ENCODE measurements at regions not wholly inside any gene's neighbourhood (a gene's known extent, or its start where the extent isn't known, plus 50 kb on each side); places are given as distances from the start of the nearest gene placed in this dataset.
"Not testable (repeated sequence)": the region's sequence is repeated elsewhere in the genome, so short reads cannot be mapped to it uniquely, and the experiment has no call there.

DNA sequence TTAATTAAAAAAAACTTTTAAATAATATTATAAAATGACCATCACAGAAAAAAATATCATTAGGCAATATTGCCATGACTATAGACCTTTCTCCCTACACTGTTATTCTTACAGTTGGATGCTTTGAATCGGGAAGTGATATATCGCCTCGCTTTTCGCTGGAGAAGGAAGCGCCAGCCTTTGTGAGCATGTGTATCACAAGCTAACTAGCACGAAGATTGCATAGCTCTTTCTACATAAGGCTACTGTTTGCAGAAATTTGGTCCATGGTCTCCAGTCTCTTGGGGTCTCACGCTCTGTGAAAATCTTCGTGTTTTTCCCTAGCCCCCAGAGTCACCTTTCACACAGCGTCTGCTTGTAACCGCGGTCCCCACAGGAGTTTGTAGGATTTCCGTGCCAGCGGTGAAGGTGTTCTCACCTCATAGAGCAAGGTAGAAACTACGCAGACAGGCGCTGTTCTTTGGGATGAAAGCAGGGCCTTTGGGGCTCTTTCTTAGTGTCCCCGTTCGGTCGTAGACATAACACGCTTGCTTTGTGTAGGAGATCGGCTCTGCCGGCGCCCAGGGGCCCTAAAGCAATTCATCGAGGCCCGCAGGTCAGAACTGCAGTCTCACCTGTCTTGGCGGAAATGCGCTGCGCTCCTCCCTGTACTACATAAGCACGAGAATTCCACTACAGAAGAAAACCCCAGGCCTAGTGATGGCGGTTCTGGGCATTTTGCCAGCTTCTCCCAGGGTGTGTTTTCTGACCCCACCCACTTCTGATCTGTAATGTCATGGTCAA, 214.5 kb upstream of the NOTCH2NLA start:
- H3K4me3 ChIP-seq, result peak overlapping the region in 1 of 2 donors; percentile 38

DNA sequence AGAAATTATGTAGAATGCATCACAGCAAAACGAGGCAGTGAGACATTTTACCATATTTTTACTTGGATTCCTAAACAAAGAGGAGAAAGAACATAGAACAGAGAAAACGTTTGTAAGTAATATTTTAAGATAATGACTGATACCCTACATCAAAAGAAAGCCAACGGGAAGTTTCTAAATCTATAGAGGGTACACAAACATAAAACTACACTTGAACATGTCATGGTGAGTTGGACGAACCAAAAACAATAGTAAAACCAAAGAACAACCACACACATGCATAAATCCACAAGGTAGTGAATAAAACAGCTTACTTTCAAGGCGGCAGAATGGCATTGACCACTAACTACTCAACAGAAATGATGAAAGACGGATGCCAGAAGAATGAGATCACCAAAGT, 209.7 kb upstream of the NOTCH2NLA start:
- intact Hi-C loops (cut with DNase I); H3K4me3 ChIP-seq; DNase-seq (ENCODE audit: extremely low spot score in 2 of 2); H3K27ac ChIP-seq; H3K4me1 ChIP-seq; H3K27me3 ChIP-seq; H3K36me3 ChIP-seq; H3K9me3 ChIP-seq: not testable (repeated sequence)

More for the DNA sequence above, 214.5 kb upstream of the NOTCH2NLA start:
- H3K27me3 ChIP-seq; H3K27ac ChIP-seq; intact Hi-C loops (cut with DNase I); H3K9me3 ChIP-seq; H3K4me1 ChIP-seq; DNase-seq (ENCODE audit: extremely low spot score in 2 of 2); H3K36me3 ChIP-seq: not testable (repeated sequence)

DNA sequence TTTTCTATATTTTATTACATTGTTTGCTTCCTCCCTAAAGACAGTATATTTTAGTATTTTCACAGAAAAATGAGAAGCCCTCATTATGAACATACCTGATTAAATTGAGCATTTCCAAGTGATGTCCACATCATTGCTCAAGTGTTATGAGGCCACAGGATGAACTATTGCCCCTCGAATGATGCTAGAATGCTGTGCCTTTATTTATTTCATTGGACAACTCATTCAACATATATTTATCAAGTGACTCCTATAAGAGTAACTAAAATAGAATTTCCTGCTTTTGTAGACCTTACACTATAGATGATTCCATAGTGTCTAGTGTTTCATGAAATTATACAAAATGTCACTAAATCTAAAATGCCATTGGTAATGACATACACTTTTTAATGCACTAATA, 187.8 kb upstream of the NOTCH2NLA start:
- H3K27ac ChIP-seq; H3K27me3 ChIP-seq; H3K4me3 ChIP-seq; H3K4me1 ChIP-seq; DNase-seq (ENCODE audit: extremely low spot score in 2 of 2); H3K36me3 ChIP-seq; intact Hi-C loops (cut with DNase I); H3K9me3 ChIP-seq: not testable (repeated sequence)

DNA sequence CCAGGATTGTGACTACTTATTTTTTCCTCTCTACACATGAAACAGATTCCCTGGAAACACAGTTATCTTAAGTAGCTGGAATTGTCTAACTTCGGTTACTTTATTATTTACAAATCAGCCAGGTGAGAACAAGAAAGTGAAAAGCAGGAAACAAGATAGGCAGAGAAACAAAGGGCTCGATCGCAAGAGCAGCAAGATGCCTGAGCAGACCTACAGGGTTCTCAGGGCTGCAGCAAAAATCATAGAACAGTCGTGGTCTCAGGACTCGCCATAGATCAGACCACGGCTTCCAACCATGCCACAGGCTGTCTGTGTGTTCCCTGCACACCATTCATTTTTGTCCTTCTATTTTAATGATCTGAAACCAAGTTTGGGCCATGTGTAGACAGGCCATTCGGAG, 186.2 kb upstream of the NOTCH2NLA start:
- H3K9me3 ChIP-seq; H3K27me3 ChIP-seq; intact Hi-C loops (cut with DNase I): not testable (repeated sequence)

DNA sequence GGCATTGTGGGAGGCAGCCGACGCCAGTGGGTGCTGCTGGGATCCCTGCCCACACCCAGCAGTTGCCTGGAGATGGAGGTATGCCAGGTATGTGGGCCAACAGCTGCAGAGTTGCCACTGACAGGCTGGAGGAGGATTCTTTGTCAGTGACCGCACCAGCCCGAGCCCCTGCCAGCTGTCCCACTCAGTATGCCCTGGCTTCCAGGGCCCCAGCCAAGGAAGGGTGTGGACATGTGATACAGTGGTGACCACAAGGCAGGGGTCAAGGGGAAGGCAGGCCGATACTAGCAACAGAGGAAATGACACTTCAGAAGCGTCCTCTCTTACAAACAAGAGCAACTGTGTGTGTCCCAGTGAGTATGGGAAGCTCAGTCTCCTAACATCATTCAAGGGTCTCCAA, 185.1 kb upstream of the NOTCH2NLA start:
- H3K4me3 ChIP-seq; H3K36me3 ChIP-seq; H3K27ac ChIP-seq; intact Hi-C loops (cut with DNase I); H3K9me3 ChIP-seq; H3K27me3 ChIP-seq; H3K4me1 ChIP-seq; DNase-seq (ENCODE audit: extremely low spot score in 2 of 2): not testable (repeated sequence)

More for the DNA sequence above, 186.2 kb upstream of the NOTCH2NLA start:
- H3K4me1 ChIP-seq; H3K36me3 ChIP-seq; H3K4me3 ChIP-seq; H3K27ac ChIP-seq; DNase-seq (ENCODE audit: extremely low spot score in 2 of 2): not testable (repeated sequence)

DNA sequence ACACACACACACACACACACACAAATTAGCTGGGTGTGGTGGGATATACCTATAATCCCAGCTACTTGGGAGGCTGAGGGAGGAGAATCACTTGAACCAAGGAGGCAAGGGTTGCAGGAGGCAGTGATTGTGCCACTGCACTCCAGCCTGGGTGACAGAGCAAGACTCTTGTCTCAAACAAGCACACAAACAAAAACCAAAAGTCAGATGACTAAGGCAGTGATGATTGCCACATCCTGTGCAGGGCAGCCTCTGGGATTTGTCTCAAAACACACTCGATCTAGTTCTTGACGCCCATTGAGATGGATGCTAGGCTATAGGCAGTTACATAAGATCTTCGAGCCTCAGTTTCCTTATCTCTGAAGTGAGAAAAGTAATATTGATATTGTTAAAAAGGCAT, 183.1 kb upstream of the NOTCH2NLA start:
- H3K4me3 ChIP-seq; H3K27me3 ChIP-seq; intact Hi-C loops (cut with DNase I); H3K27ac ChIP-seq; H3K9me3 ChIP-seq; DNase-seq (ENCODE audit: extremely low spot score in 2 of 2); H3K4me1 ChIP-seq; H3K36me3 ChIP-seq: not testable (repeated sequence)

DNA sequence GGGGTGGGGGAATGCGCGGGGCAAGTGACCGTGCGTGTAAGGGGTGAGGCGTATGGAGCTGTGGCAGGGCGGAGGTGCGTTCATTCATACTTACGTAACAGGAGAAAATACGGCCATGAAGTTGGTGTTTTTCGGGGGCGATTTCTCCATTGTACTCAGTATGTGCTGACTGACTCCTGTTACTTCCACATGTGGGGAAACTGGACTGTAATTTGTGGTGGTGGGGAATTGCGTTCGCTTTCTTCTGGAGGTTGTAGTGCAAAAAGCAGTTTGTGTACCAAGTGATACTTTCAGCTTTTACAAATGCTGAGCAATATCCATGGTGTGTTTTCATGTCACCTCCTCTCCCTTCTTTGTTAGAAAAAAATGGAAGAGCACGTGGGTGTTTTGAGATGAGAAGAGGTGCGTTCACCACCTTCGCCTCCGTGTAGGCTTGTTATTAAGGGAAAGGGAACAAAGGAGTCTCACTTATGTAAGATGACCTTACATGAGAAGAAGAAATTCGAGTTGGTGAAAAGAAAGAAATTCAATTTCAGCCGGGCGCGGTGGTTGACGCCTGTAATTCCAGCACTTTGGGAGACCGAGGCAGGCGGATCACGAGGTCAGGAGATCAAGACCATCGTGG, 181.1 kb upstream of the NOTCH2NLA start:
- H3K27ac ChIP-seq; H3K27me3 ChIP-seq; DNase-seq (ENCODE audit: extremely low spot score in 2 of 2); H3K36me3 ChIP-seq; intact Hi-C loops (cut with DNase I); H3K4me1 ChIP-seq; H3K9me3 ChIP-seq: not testable (repeated sequence)
- H3K4me3 ChIP-seq, result peak overlapping the region in 1 of 2 donors; percentile 11

DNA sequence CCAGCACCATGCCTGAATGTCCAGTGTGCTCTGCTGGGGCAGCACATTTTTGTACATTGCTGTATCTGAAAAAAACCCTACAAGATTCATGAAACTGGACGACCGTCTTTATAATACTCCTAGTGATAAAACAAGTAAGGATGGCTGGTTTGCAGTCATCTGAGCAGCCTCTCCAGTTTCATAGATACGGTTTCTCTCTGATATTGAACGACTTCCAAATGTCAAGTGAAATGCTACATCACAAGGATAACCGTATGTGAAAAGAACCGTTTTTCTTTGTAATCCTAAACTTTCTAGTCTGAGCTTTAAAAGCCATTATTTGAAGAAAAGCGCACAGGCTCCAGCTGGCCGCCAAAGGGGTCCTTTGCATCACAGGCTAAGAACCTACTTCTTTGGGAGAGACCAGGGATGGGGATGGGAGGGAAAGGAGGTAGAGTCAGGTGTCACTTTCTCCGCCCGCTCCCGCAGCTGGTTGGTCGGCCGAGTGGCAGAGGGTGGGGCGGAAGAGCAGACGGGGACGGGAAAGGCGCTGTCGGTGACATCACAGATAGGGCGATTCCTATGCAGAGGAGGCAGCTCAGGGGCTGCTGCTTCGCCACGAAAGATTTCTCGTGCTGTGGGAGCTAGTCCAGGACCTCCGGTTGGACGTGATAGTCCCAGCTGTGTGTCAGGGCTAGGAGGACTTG, 180.4 kb upstream of the NOTCH2NLA start:
- intact Hi-C loops (cut with DNase I); H3K4me3 ChIP-seq: not testable (repeated sequence)

DNA sequence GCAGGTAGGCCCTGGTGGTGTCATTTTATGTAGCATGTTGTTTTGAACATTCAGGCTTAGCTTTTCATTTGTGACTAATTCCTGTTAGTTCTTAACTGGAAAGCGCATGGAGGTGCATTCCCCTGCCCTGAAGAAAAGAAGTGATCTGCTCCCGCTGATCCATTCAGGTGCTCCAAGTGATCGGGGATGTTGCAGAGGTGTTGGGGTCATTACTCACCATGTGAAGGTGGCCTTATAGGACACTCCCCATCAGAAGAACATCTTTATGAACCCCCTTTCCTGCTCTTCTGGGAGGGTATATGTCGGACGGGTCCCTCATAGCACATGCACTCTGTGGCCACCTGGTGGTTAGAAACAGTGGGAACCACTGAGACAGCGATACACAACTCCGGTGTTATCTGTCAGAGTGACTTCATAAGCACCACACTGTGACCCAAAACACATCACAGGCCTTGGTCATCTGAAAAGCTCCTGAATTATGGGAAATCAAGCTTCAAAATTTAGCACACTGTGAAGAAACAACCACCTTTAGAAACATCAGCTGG, 172.5 kb upstream of the NOTCH2NLA start:
- intact Hi-C loops (cut with DNase I); H3K27me3 ChIP-seq; H3K4me3 ChIP-seq; H3K4me1 ChIP-seq; H3K27ac ChIP-seq; H3K36me3 ChIP-seq; DNase-seq (ENCODE audit: extremely low spot score in 2 of 2); H3K9me3 ChIP-seq: not testable (repeated sequence)
- TF ChIP-seq, protein P1, sequence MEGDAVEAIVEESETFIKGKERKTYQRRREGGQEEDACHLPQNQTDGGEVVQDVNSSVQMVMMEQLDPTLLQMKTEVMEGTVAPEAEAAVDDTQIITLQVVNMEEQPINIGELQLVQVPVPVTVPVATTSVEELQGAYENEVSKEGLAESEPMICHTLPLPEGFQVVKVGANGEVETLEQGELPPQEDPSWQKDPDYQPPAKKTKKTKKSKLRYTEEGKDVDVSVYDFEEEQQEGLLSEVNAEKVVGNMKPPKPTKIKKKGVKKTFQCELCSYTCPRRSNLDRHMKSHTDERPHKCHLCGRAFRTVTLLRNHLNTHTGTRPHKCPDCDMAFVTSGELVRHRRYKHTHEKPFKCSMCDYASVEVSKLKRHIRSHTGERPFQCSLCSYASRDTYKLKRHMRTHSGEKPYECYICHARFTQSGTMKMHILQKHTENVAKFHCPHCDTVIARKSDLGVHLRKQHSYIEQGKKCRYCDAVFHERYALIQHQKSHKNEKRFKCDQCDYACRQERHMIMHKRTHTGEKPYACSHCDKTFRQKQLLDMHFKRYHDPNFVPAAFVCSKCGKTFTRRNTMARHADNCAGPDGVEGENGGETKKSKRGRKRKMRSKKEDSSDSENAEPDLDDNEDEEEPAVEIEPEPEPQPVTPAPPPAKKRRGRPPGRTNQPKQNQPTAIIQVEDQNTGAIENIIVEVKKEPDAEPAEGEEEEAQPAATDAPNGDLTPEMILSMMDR (IDR thresholded peaks at IDR 0.05), result peak in 2 of 3 experiments; percentile 4 to 47

More for the DNA sequence above, 180.4 kb upstream of the NOTCH2NLA start:
- not testable (repeated sequence) for H3K27ac ChIP-seq; DNase-seq (ENCODE audit: extremely low spot score in 2 of 2); H3K4me1 ChIP-seq; H3K36me3 ChIP-seq; H3K27me3 ChIP-seq; H3K9me3 ChIP-seq

DNA sequence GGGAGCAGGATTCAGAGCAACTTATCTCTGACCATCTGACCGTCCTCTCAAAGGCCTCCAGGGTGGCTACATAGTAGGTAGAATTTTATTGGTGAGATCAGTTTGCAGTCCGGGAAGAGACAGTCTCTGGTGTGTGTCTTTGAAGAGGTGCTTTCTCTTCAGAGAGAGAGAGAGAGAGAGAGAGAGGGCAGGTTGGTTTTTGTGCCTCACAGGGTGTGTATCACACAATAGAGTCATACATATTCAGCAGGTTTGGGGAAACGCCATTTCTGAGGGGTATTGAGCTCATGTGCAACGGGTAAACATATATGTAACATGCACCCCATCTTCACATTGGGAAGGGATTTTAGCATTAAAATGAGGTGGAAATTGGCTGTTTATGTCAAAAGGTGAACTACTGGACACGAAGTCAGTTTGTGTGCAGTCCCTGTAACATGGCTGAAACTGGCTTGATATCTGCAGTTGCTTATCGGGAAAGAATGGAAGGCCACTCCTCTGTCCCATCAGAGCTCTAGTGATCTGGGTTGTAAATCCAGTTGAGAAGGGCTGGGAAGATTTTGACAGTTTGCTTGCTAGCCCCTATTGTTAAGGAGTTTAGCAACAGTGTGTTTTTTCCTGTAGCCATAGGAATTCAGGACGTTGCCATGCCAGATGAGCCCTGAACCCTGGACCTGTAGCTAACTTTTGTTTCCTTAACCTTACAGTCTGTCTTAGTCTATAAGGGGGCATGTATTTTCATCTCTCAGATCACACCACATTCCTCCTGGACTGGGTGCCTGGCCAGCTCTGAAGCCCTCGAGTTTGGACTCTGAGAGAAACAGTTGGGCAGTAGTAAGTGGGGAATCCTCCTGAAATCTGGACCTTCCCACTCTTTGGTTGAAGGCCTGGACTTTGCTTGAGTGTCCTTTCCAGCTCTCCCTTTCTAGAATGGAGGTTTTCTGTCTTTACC, 171.6 kb upstream of the NOTCH2NLA start:
- H3K27ac ChIP-seq; H3K4me3 ChIP-seq; H3K9me3 ChIP-seq; H3K27me3 ChIP-seq; H3K4me1 ChIP-seq; DNase-seq (ENCODE audit: extremely low spot score in 2 of 2); H3K36me3 ChIP-seq; intact Hi-C loops (cut with DNase I): not testable (repeated sequence)

DNA sequence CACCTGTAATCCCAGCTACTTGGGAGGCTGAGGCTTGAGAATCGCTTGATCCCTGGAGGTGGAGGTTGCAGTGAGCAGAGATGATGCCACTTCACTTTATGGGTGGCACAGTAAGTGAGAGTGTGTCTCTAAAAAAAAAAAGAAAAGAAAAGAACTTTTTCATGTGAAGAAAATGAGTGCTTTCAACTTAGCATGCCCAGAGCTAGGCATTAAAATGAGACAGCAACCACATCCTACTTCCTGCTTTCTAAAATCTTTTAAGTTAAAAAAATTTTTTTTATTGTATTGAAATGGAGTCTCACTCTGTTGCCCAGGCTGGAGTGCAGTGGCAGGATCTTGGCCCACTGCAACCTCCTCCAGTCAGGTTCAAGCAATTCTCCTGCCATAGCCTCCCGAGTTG, 170.4 kb upstream of the NOTCH2NLA start:
- H3K27ac ChIP-seq; H3K4me1 ChIP-seq; H3K9me3 ChIP-seq; H3K27me3 ChIP-seq; intact Hi-C loops (cut with DNase I); DNase-seq (ENCODE audit: extremely low spot score in 2 of 2); H3K36me3 ChIP-seq; H3K4me3 ChIP-seq: not testable (repeated sequence)

All from vagina (tissue), 2 donors.